Liver (tissue), 3 donors: ENCODE measurements at regions not wholly inside any gene's neighbourhood (a gene's known extent, or its start where the extent isn't known, plus 50 kb on each side); places are given as distances from the start of the nearest gene placed in this dataset.

Experiments
- ATF3 ChIP-seq: IDR thresholded peaks from 2 replicates; pipeline ENCODE4 v1.6.1; 2016; ENCODE audit warnings: antibody characterized with exemption
- CTCF ChIP-seq: fragments of 150-350 bp; IDR thresholded peaks from 2 replicates; pipeline ENCODE4 v1.5.1; 2017; ENCODE audit warnings: improper control_type of control experiment, low read depth, low read length; ENCODE audit not compliant: missing input control
- EGR1 ChIP-seq, 2 donors: IDR thresholded peaks; 2 replicates each; pipeline ENCODE4 v1.6.1; 2016 to 2018; ENCODE audit warnings: antibody characterized with exemption in 2 of 2, low read depth in 2 of 2
- GABPA ChIP-seq, 2 donors: IDR thresholded peaks in 1 of 2; conservative IDR thresholded peaks in 1 of 2; 2 replicates each; pipeline ENCODE4 v1.6.1; 2016; ENCODE audit warnings: antibody characterized with exemption in 2 of 2, mild to moderate bottlenecking in 1 of 2, moderate library complexity in 1 of 2
- HNF4A ChIP-seq, 2 donors: conservative IDR thresholded peaks; 2 replicates each; pipeline ENCODE4 v1.6.1; 2016; ENCODE audit warnings: antibody characterized with exemption in 2 of 2, mild to moderate bottlenecking in 2 of 2
- JUND ChIP-seq, 2 donors: IDR thresholded peaks; 2 replicates each; pipeline ENCODE4 v1.6.1; 2016; ENCODE audit warnings: antibody characterized with exemption in 2 of 2
- MAX ChIP-seq: IDR thresholded peaks from 2 replicates; pipeline ENCODE4 v1.6.1; 2016; ENCODE audit warnings: antibody characterized with exemption
- RAD21 ChIP-seq, 2 donors: IDR thresholded peaks; 2 replicates each; pipeline ENCODE4 v1.6.1; 2016; ENCODE audit warnings: antibody characterized with exemption in 2 of 2, mild to moderate bottlenecking in 2 of 2
- RXRA ChIP-seq, 2 donors: IDR thresholded peaks; 2 replicates each; pipeline ENCODE4 v1.6.1; 2017 to 2018; ENCODE audit warnings: antibody characterized with exemption in 2 of 2, mild to moderate bottlenecking in 1 of 2
- SP1 ChIP-seq: IDR thresholded peaks from 2 replicates; pipeline ENCODE4 v1.6.1; 2018; ENCODE audit warnings: antibody characterized with exemption, mild to moderate bottlenecking
- TAF1 ChIP-seq: conservative IDR thresholded peaks from 2 replicates; pipeline ENCODE4 v1.6.1; 2016; ENCODE audit warnings: antibody characterized with exemption, mild to moderate bottlenecking
- YY1 ChIP-seq: IDR thresholded peaks from 2 replicates; pipeline ENCODE4 v1.6.1; 2016; ENCODE audit warnings: antibody characterized with exemption, mild to moderate bottlenecking
- ZBTB33 ChIP-seq: IDR thresholded peaks from 2 replicates; pipeline ENCODE4 v1.6.1; 2016; ENCODE audit warnings: antibody characterized with exemption
- TF ChIP-seq, protein P1 (sequence below): IDR thresholded peaks from 2 replicates; pipeline ENCODE4 v1.6.1; 2016; ENCODE audit warnings: antibody characterized with exemption, mild to moderate bottlenecking
- donor health status: healthy.
- donor health status: healthy.

DNA sequence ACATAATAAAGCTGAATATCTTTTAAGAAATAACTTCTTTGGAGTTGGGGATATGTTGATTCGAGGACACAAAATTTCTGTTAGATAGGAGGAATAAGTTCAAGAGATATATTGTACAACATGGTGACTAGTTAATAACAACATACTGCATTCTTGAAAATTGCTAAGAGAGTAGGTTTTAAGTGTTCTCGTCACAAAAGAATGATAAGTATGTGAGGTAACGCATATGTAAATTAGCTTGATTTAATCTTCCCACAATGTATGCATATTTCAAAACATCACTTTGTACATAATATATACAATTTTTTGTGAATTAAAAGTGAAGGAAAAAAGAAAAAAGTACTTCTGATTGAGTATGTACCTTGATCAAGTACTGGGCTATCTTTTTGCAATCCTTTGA is 428.0 kb upstream of the TRPC7 start:
- TF ChIP-seq YY1, result no peak
- TF ChIP-seq, protein P1, sequence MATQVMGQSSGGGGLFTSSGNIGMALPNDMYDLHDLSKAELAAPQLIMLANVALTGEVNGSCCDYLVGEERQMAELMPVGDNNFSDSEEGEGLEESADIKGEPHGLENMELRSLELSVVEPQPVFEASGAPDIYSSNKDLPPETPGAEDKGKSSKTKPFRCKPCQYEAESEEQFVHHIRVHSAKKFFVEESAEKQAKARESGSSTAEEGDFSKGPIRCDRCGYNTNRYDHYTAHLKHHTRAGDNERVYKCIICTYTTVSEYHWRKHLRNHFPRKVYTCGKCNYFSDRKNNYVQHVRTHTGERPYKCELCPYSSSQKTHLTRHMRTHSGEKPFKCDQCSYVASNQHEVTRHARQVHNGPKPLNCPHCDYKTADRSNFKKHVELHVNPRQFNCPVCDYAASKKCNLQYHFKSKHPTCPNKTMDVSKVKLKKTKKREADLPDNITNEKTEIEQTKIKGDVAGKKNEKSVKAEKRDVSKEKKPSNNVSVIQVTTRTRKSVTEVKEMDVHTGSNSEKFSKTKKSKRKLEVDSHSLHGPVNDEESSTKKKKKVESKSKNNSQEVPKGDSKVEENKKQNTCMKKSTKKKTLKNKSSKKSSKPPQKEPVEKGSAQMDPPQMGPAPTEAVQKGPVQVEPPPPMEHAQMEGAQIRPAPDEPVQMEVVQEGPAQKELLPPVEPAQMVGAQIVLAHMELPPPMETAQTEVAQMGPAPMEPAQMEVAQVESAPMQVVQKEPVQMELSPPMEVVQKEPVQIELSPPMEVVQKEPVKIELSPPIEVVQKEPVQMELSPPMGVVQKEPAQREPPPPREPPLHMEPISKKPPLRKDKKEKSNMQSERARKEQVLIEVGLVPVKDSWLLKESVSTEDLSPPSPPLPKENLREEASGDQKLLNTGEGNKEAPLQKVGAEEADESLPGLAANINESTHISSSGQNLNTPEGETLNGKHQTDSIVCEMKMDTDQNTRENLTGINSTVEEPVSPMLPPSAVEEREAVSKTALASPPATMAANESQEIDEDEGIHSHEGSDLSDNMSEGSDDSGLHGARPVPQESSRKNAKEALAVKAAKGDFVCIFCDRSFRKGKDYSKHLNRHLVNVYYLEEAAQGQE, result no peak
- TF ChIP-seq CTCF, result no peak
- no peak for TF ChIP-seq GABPA (IDR thresholded peaks at IDR 0.05 in 1 of 2, conservative IDR thresholded peaks at IDR 0.05 in 1 of 2)
- TF ChIP-seq RXRA (IDR thresholded peaks at IDR 0.05), result no peak
- no peak for TF ChIP-seq JUND (IDR thresholded peaks at IDR 0.05)
- no peak for TF ChIP-seq ATF3
- no peak for TF ChIP-seq TAF1
- TF ChIP-seq MAX, result no peak
- TF ChIP-seq SP1, result no peak
- no peak for TF ChIP-seq HNF4A (conservative IDR thresholded peaks at IDR 0.05)
- no peak for TF ChIP-seq EGR1 (IDR thresholded peaks at IDR 0.05; ENCODE audit: low read depth in 2 of 2)
- TF ChIP-seq ZBTB33, result no peak
- TF ChIP-seq RAD21 (IDR thresholded peaks at IDR 0.05), result no peak
